K562 (cell line): ENCODE measurements at regions not wholly inside any gene's neighbourhood (a gene's known extent, or its start where the extent isn't known, plus 50 kb on each side); places are given as distances from the start of the nearest gene placed in this dataset.

Experiments
- ATAC-seq: fragments of 200-7000 bp; cut with Tn5 transposase; 3 replicates; pipeline ENCODE4 v1.9.1; 2020; ENCODE audit warnings: moderate library complexity
- BruUV-seq: library from RNA; stranded (reverse); fragments of 400-500 nt; replicated peaks from 2 replicates; lab custom pipeline; 2021; lab: Mats Ljungman, UMichigan
- CTCF ChIA-PET: fragments of 300-600 bp; formaldehyde crosslinking; extraction: SDS; loops from one replicate; lab custom pipeline; 2021; ENCODE audit warnings: low intra/inter-chr PET ratio; lab: Yijun Ruan, JAX
- POLR2A ChIA-PET: fragments of 300-600, 350-650 bp; sonication (Branson Sonifier 250); formaldehyde crosslinking; extraction: SDS; loops from one replicate; lab custom pipeline; 2021; ENCODE audit warnings: antibody characterized with exemption, inconsistent platforms; lab: Yijun Ruan, JAX
- DNase-seq, 4 experiments: peaks; one replicate each; pipeline versions ENCODE4 v3.0.0 to v3.0.0-alpha.2; 2011 to 2018; ENCODE audit warnings: low spot score in 3 of 4, mixed read lengths in 3 of 4; ENCODE audit errors: extremely low read depth in 1 of 4
- FAIRE-seq: peaks from 2 replicates; lab custom pipeline; 2011; peaks lifted over from hg19 to GRCh38; lab: Jason Lieb, UNC
- H2AFZ ChIP-seq: 2 replicates; pipeline ENCODE4 v1.6.0; 2011; ENCODE audit warnings: low read depth, low read length, control low read depth, inconsistent platforms
- H3K27ac ChIP-seq: fragments of 200-600 bp; 3 replicates; pipeline ENCODE4 v1.8.0; 2011; ENCODE audit warnings: low read depth, mild to moderate bottlenecking, control low read depth, inconsistent platforms, low read length, moderate library complexity, mixed read lengths; ENCODE audit errors: extremely low read depth
- H3K27me3 ChIP-seq, 2 experiments: fragments of 300-600 bp in 1 of 2; 2 replicates in 1 of 2; 3 replicates in 1 of 2; pipeline versions ENCODE4 v1.6.0 to v1.8.0; 2011; ENCODE audit warnings: inconsistent platforms in 2 of 2, low read length in 2 of 2, mild to moderate bottlenecking in 1 of 2, mixed read lengths in 1 of 2, moderate library complexity in 1 of 2; ENCODE audit not compliant: control insufficient read depth in 2 of 2, insufficient read depth in 2 of 2
- H3K36me3 ChIP-seq: fragments of 300-600 bp; 3 replicates; pipeline ENCODE4 v1.8.0; 2011; ENCODE audit warnings: mild to moderate bottlenecking, low read length, inconsistent platforms; ENCODE audit not compliant: control insufficient read depth, insufficient read depth
- H3K4me1 ChIP-seq, 2 experiments: fragments of 200-600 bp in 1 of 2; replicated peaks in 1 of 2; 2 replicates in 1 of 2; 3 replicates in 1 of 2; pipeline versions ENCODE4 v1.5.1 to v1.8.0; 2011; ENCODE audit warnings: inconsistent platforms in 2 of 2, low read length in 2 of 2, mild to moderate bottlenecking in 1 of 2, mixed read lengths in 1 of 2, moderate library complexity in 1 of 2; ENCODE audit not compliant: control insufficient read depth in 2 of 2, insufficient read depth in 2 of 2
- H3K4me2 ChIP-seq: 2 replicates; pipeline ENCODE4 v1.6.1; 2011; ENCODE audit warnings: low read length, control low read depth, inconsistent platforms, mixed read lengths; ENCODE audit not compliant: insufficient read depth
- H3K4me3 ChIP-seq: fragments of 200-600 bp; sonication (generic), shearing (Covaris generic); 2 replicates; pipeline ENCODE4 v1.5.1; 2016; ENCODE audit warnings: control low read depth, inconsistent platforms
- H3K79me2 ChIP-seq: fragments of 200-600 bp; 3 replicates; pipeline ENCODE4 v1.8.0; 2011; ENCODE audit warnings: low read length, inconsistent platforms; ENCODE audit not compliant: control insufficient read depth, insufficient read depth
- H3K9ac ChIP-seq, 2 experiments: 2 replicates each; pipeline versions ENCODE4 v1.6.0 to v1.6.1; 2011; ENCODE audit warnings: low read depth in 2 of 2, low read length in 2 of 2, control low read depth in 1 of 2, inconsistent platforms in 1 of 2, mild to moderate bottlenecking in 1 of 2, mixed read lengths in 1 of 2; ENCODE audit not compliant: insufficient read depth in 1 of 2
- H3K9me1 ChIP-seq: one replicate; pipeline ENCODE4 v1.6.0; 2011; ENCODE audit warnings: inconsistent platforms, mild to moderate bottlenecking, low read length, moderate library complexity; ENCODE audit not compliant: control insufficient read depth, insufficient read depth
- H3K9me3 ChIP-seq: replicated peaks from 2 replicates; pipeline ENCODE4 v1.5.1; 2011; ENCODE audit warnings: low read depth, low read length, inconsistent platforms; ENCODE audit not compliant: control insufficient read depth, insufficient read depth
- H4K20me1 ChIP-seq: replicated peaks from 2 replicates; pipeline ENCODE4 v1.6.1; 2011; ENCODE audit warnings: low read length, inconsistent platforms, mixed read lengths; ENCODE audit not compliant: control insufficient read depth, insufficient read depth
- BMI1 ChIP-seq: fragments of 150-350 bp; IDR thresholded peaks from 2 replicates; pipeline ENCODE4 v1.6.1; 2014; ENCODE audit warnings: low read length
- CAMTA2 ChIP-seq: fragments of 250-450 bp; sonication (Bioruptor Pico); conservative IDR thresholded peaks from 2 replicates; pipeline ENCODE4 v1.5.1; 2022
- CBFB ChIP-seq: sonication (generic); formaldehyde crosslinking; IDR thresholded peaks from 2 replicates; pipeline ENCODE4 v1.4.0; 2020; ENCODE audit warnings: mild to moderate bottlenecking, missing genetic modification reagents
- DDX20 ChIP-seq: fragments of 450-650 bp; IDR thresholded peaks from 2 replicates; pipeline ENCODE4 v1.6.1; 2016; ENCODE audit warnings: missing genetic modification characterization, low read depth, mild to moderate bottlenecking, missing compliant biosample characterization, moderate library complexity
- ELF4 ChIP-seq: fragments of 450-650 bp; formaldehyde crosslinking; IDR thresholded peaks from 2 replicates; pipeline ENCODE4 v1.4.0; 2022; ENCODE audit warnings: missing genetic modification characterization
- KLF13 ChIP-seq: fragments of 450-650 bp; IDR thresholded peaks from 2 replicates; pipeline ENCODE4 v1.6.1; 2016; ENCODE audit warnings: missing genetic modification characterization, low read depth, mild to moderate bottlenecking, missing compliant biosample characterization, moderate library complexity, borderline replicate concordance
- MAFG ChIP-seq: fragments of 450-650 bp; conservative IDR thresholded peaks from 2 replicates; pipeline ENCODE4 v1.6.1; 2016; ENCODE audit warnings: missing genetic modification characterization, missing compliant biosample characterization
- NFIX ChIP-seq: fragments of 250-450 bp; sonication (Bioruptor Pico); IDR thresholded peaks from 2 replicates; pipeline ENCODE4 v1.4.0; 2020; ENCODE audit warnings: low read depth, mild to moderate bottlenecking, moderate library complexity
- NR0B1 ChIP-seq: fragments of 450-650 bp; IDR thresholded peaks from one replicate; pipeline ENCODE4 v1.6.1; 2018; ENCODE audit warnings: mild to moderate bottlenecking, moderate library complexity; ENCODE audit not compliant: partially characterized antibody
- PCBP1 ChIP-seq: fragments of 200-400 bp; formaldehyde crosslinking; IDR thresholded peaks from 2 replicates; pipeline ENCODE4 v1.6.1; 2018; ENCODE audit warnings: mild to moderate bottlenecking, low read depth, low read length; ENCODE audit not compliant: poor library complexity, severe bottlenecking
- USF2 ChIP-seq: sonication (generic); formaldehyde crosslinking; IDR thresholded peaks from 2 replicates; pipeline ENCODE4 v1.5.0; 2020; ENCODE audit warnings: missing genetic modification reagents
- VEZF1 ChIP-seq: fragments of 200-800 bp; sonication (Bioruptor generic); IDR thresholded peaks from 2 replicates; pipeline ENCODE4 v1.6.1; 2017; ENCODE audit warnings: missing genetic modification characterization, missing compliant biosample characterization
- XRCC4 ChIP-seq: IDR thresholded peaks from one replicate; pipeline ENCODE4 v1.6.1; 2011; ENCODE audit not compliant: insufficient read depth, insufficient read length; ENCODE audit errors: extremely low read depth
- ZKSCAN3 ChIP-seq: fragments of 250-450 bp; sonication (Bioruptor Pico); IDR thresholded peaks from 2 replicates; pipeline ENCODE4 v1.4.0; 2020
- ZKSCAN8 ChIP-seq: fragments of 200-800 bp; sonication (Bioruptor generic); IDR thresholded peaks from 2 replicates; pipeline ENCODE4 v1.6.1; 2016; ENCODE audit warnings: missing genetic modification characterization, missing compliant biosample characterization
- ZNF324 ChIP-seq: fragments of 250-450 bp; sonication (Bioruptor Pico); IDR thresholded peaks from 2 replicates; pipeline ENCODE4 v1.4.0; 2020; ENCODE audit warnings: mild to moderate bottlenecking
- ZNF431 ChIP-seq: sonication (generic); formaldehyde crosslinking; IDR thresholded peaks from 2 replicates; pipeline ENCODE4 v1.8.0; 2022; ENCODE audit warnings: mild to moderate bottlenecking, missing genetic modification reagents
- WGBS: fragments of 100-300 bp; shearing (Covaris generic); methylation state at CpG from one replicate; pipeline ENCODE4 v1.1.6; 2016; ENCODE audit warnings: low coverage, mixed read lengths; ENCODE audit not compliant: insufficient coverage; ENCODE audit errors: missing lambda C conversion rate; 5-methylcytosine and 5-hydroxymethylcytosine counted together
- in situ Hi-C: fragments of 300-500 bp; cut with MboI; formaldehyde crosslinking; loops from 4 replicates; pipeline ENCODE4 v1.15.0; 2018; ENCODE audit warnings: inconsistent platforms, mixed read lengths
- intact Hi-C: fragments of 100-400 bp; cut with micrococcal nuclease; formaldehyde crosslinking; loops from 2 replicates; pipeline ENCODE4 v1.14.2; 2022

- Histone ChIP-seq H3K9me1 (no peaks in the 10 kb centered on the region), H2AFZ (no peak overlapping the region), H3K27me3 (no peaks in the 10 kb centered on the region), H3K4me2 (no peak overlapping the region), H3K9ac (no peak overlapping the region)
- BruUV-seq, result no TSS peak
- no peak for DNase-seq
- TF ChIP-seq NFIX, result no peak
- TF ChIP-seq MAFG (tag), result no peak
- no peak for TF ChIP-seq ZKSCAN3 (CRISPR knock-in tag)
- no peak for TF ChIP-seq USF2 (CRISPR knock-in tag)
- TF ChIP-seq CBFB, result no peak
- TF ChIP-seq PCBP1, result no peak
- TF ChIP-seq ZNF324 (CRISPR knock-in tag), result no peak
- no peak for TF ChIP-seq VEZF1
- TF ChIP-seq ZNF431 (CRISPR knock-in tag), result no peak
- TF ChIP-seq BMI1, result no peak
- no peak for TF ChIP-seq NR0B1
- no peak for TF ChIP-seq KLF13 (tag)
- no peak for TF ChIP-seq ZKSCAN8 (CRISPR knock-in tag)
- no peak for TF ChIP-seq ELF4 (CRISPR knock-in tag)
- TF ChIP-seq DDX20 (tag), result no peak
- TF ChIP-seq CAMTA2 (CRISPR knock-in tag), result no peak
- TF ChIP-seq XRCC4, result no peak
- TF ChIP-seq, all 486 proteins: peak for 0
- no peaks in the 10 kb centered on the region for H3K9me3 ChIP-seq
- H3K4me1 ChIP-seq, result no peaks in the 10 kb centered on the region
- ChIA-PET POLR2A (interaction anchor here (0.8 kb wide), 1 partner anchor 268 kb away, joined by 4 read pairs; no protein-coding TSS in a partner anchor), CTCF (no interaction called here)
- ATAC-seq (no peak), FAIRE-seq (no peak)
- no peak overlapping the region for H3K4me3 ChIP-seq
- in situ Hi-C loops, result no loop called here
- 0% methylated on average over 3 of the region's 3 CpGs for WGBS
- intact Hi-C loops, result no loop called here
- H3K27ac ChIP-seq, result no peak overlapping the region
- H4K20me1 ChIP-seq, result no peaks in the 10 kb centered on the region
- H3K36me3 ChIP-seq, result no peaks in the 10 kb centered on the region
- no peaks in the 10 kb centered on the region for H3K79me2 ChIP-seq
Measured at GRCh38 chr2:60002183-60002867, 551.1 kb downstream of the BCL11A start.
